Trophoblast cell (in vitro differentiated cells and primary cell): ENCODE measurements at regions not wholly inside any gene's neighbourhood (a gene's known extent, or its start where the extent isn't known, plus 50 kb on each side); places are given as distances from the start of the nearest gene placed in this dataset.

Experiments
- DNase-seq, 2 donors: peaks; one replicate each; pipeline ENCODE4 v3.0.0-alpha.2; 2016
- H2AFZ ChIP-seq: 2 replicates; pipeline ENCODE4 v1.6.1; 2013; ENCODE audit warnings: low read length, moderate library complexity, mild to moderate bottlenecking; ENCODE audit not compliant: insufficient read depth, poor library complexity
- H2AK5ac ChIP-seq: 2 replicates; pipeline ENCODE4 v1.6.1; 2013; ENCODE audit warnings: mild to moderate bottlenecking, low read length
- H2BK120ac ChIP-seq: 2 replicates; pipeline ENCODE4 v1.6.1; 2013; ENCODE audit warnings: low read length, mild to moderate bottlenecking, moderate library complexity; ENCODE audit not compliant: insufficient read depth, poor library complexity
- H2BK12ac ChIP-seq: 2 replicates; pipeline ENCODE4 v1.6.1; 2013; ENCODE audit warnings: mild to moderate bottlenecking, low read length, moderate library complexity
- H2BK5ac ChIP-seq: 2 replicates; pipeline ENCODE4 v1.6.1; 2013; ENCODE audit warnings: low read length, low read depth, moderate library complexity, mild to moderate bottlenecking; ENCODE audit not compliant: poor library complexity
- H3K14ac ChIP-seq: 2 replicates; pipeline ENCODE4 v1.6.1; 2013; ENCODE audit warnings: mild to moderate bottlenecking, low read length
- H3K18ac ChIP-seq: 2 replicates; pipeline ENCODE4 v1.6.1; 2013; ENCODE audit warnings: mild to moderate bottlenecking, low read length
- H3K23ac ChIP-seq: 2 replicates; pipeline ENCODE4 v1.6.1; 2013; ENCODE audit warnings: low read length
- H3K27ac ChIP-seq: 2 replicates; pipeline ENCODE4 v1.5.1; 2013; ENCODE audit warnings: low read depth, mild to moderate bottlenecking, inconsistent platforms, low read length, moderate library complexity
- H3K27me3 ChIP-seq: 2 replicates; pipeline ENCODE4 v1.6.1; 2013; ENCODE audit warnings: inconsistent platforms, mild to moderate bottlenecking, low read length, moderate library complexity; ENCODE audit not compliant: insufficient read depth
- H3K36me3 ChIP-seq, 2 experiments: 1 replicate in 1 of 2; 2 replicates in 1 of 2; pipeline ENCODE4 v1.6.1; 2013; ENCODE audit warnings: low read length in 2 of 2, mild to moderate bottlenecking in 2 of 2, moderate library complexity in 1 of 2; ENCODE audit not compliant: insufficient read depth in 2 of 2, control insufficient read depth in 1 of 2
- H3K4ac ChIP-seq: 2 replicates; pipeline ENCODE4 v1.6.1; 2013; ENCODE audit warnings: low read depth, mild to moderate bottlenecking, low read length, moderate library complexity
- H3K4me1 ChIP-seq, 2 experiments: 1 replicate in 1 of 2; 2 replicates in 1 of 2; pipeline ENCODE4 v1.6.1; 2013; ENCODE audit warnings: low read length in 2 of 2, mild to moderate bottlenecking in 2 of 2, moderate library complexity in 1 of 2; ENCODE audit not compliant: insufficient read depth in 2 of 2, control insufficient read depth in 1 of 2
- H3K4me2 ChIP-seq: 2 replicates; pipeline ENCODE4 v1.6.1; 2013; ENCODE audit warnings: inconsistent platforms, mild to moderate bottlenecking, low read length, moderate library complexity
- H3K4me3 ChIP-seq: 2 replicates; pipeline ENCODE4 v1.5.1; 2013; ENCODE audit warnings: mild to moderate bottlenecking, low read depth, low read length, inconsistent platforms
- H3K79me1 ChIP-seq: one replicate; pipeline ENCODE4 v1.6.1; 2013; ENCODE audit warnings: low read length
- H3K79me2 ChIP-seq: 2 replicates; pipeline ENCODE4 v1.6.1; 2013; ENCODE audit warnings: low read length, mild to moderate bottlenecking; ENCODE audit not compliant: control insufficient read depth, insufficient read depth, poor library complexity
- H3K9ac ChIP-seq: 2 replicates; pipeline ENCODE4 v1.6.1; 2013; ENCODE audit warnings: mild to moderate bottlenecking, low read length
- H3K9me3 ChIP-seq: 2 replicates; pipeline ENCODE4 v1.6.1; 2013; ENCODE audit warnings: low read depth, mild to moderate bottlenecking, control low read depth, inconsistent platforms, low read length; ENCODE audit not compliant: insufficient read depth
- H4K12ac ChIP-seq: 2 replicates; pipeline ENCODE4 v1.6.1; 2013; ENCODE audit warnings: low read depth, mild to moderate bottlenecking, low read length, moderate library complexity
- H4K8ac ChIP-seq: 2 replicates; pipeline ENCODE4 v1.6.1; 2013; ENCODE audit warnings: low read depth, mild to moderate bottlenecking, low read length, moderate library complexity
- H4K91ac ChIP-seq: one replicate; pipeline ENCODE4 v1.6.1; 2013; ENCODE audit warnings: low read depth, mild to moderate bottlenecking, low read length, moderate library complexity
- WGBS: extraction: QIAGEN DNeasy Blood & Tissue Kit; methylation state at CpG from one replicate; pipeline ENCODE4 v1.1.7; 2013; ENCODE audit warnings: missing lambda C conversion rate; ENCODE audit not compliant: insufficient read length, insufficient coverage; ENCODE audit errors: extremely low coverage; 5-methylcytosine and 5-hydroxymethylcytosine counted together

DNA sequence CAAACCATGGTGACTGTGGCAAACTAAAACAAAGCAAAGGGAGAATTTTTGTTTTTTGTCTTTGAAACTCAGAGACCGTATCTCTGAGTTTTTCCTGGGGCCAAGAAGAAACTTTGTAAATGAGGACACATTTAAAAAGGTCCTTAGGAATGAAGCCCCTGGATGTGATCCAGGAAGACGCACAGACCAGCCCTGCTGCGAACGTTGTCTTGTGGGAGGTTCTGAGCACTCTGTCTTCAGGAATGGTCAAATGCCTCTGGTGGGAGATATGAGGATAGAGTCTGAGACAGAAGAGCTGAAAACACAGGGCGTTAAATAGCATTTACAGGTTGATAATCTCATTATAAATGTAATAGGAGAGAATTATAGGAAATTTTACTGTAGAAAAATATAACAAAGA is 893.5 kb upstream of the KLHL29 start:
- WGBS, result no CpG with 5 or more reads among the region's 5 CpGs

DNA sequence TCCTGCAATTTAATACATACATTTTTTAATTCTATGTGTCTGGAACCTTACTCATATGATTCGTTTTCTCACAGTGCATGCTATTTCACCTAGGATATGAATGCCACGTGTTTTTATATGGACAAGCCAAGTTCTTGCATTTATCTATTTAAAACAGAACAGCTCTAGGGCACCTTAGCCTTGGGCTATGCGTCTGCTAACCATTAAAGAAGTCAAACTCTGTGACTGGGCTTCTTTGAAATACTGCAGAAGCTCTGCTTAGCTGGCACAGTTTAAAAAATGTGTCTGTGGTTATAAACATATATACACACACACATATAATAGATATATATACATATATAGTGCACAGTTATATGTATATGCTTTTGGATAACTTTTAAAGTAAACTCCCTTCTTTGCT is 890.8 kb upstream of the KLHL29 start:
- Histone ChIP-seq H3K27ac (no peak overlapping the region), H3K4ac (no peak overlapping the region), H2BK120ac (no peak overlapping the region), H2AFZ (no peak overlapping the region), H4K91ac (no peak overlapping the region), H3K14ac (no peak overlapping the region), H3K4me3 (no peak overlapping the region), H3K9ac (no peak overlapping the region), H3K9me3 (no peaks in the 10 kb centered on the region), H3K4me1 (no peaks in the 10 kb centered on the region), H4K8ac (no peak overlapping the region), H3K18ac (no peak overlapping the region), H3K36me3 (peaks cover 0 to 1% of the 10 kb centered on the region in 2 experiments), H2BK12ac (no peak overlapping the region), H3K27me3 (no peaks in the 10 kb centered on the region), H3K79me2 (no peaks in the 10 kb centered on the region), H3K4me2 (no peak overlapping the region), H2AK5ac (no peak overlapping the region), H2BK5ac (no peak overlapping the region), H4K12ac (no peak overlapping the region), H3K23ac (no peak overlapping the region), H3K79me1 (peaks cover 7% of the 10 kb centered on the region)
- DNase-seq, result no peak
- WGBS, result no CpG with 5 or more reads among the region's 3 CpGs

More for the DNA sequence above, 893.5 kb upstream of the KLHL29 start:
- Histone ChIP-seq H2AK5ac (no peak overlapping the region), H2AFZ (no peak overlapping the region), H3K4me1 (peaks cover 0 to 6% of the 10 kb centered on the region in 2 experiments), H3K36me3 (peaks cover 0 to 1% of the 10 kb centered on the region in 2 experiments), H3K27me3 (no peaks in the 10 kb centered on the region), H2BK5ac (no peak overlapping the region), H4K12ac (no peak overlapping the region), H3K79me2 (no peaks in the 10 kb centered on the region), H3K4ac (no peak overlapping the region), H3K79me1 (peaks cover 9% of the 10 kb centered on the region), H3K9me3 (no peaks in the 10 kb centered on the region), H4K8ac (no peak overlapping the region), H3K23ac (no peak overlapping the region), H3K14ac (no peak overlapping the region), H3K27ac (no peak overlapping the region), H2BK12ac (no peak overlapping the region), H3K4me2 (no peak overlapping the region), H2BK120ac (no peak overlapping the region), H3K9ac (no peak overlapping the region), H4K91ac (no peak overlapping the region), H3K4me3 (no peak overlapping the region), H3K18ac (no peak overlapping the region)
- DNase-seq, result no peak

DNA sequence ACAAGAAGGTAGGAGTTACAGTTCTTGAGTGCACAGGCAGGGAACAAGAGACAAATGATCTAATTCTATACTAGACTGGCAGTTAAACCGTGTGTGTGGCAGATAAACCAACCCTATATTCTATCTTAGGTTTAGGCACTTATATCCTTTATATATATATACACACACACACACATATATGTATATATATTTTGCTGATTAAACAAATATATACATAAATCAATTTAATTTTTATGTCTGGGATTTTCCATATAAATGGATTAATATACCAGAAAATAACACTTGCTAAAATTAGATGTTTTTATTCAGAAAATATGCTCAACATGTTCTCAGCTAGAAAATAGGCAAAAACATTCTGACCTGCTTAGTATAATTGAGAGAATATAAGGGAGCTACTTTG is 887.9 kb upstream of the KLHL29 start:
- Histone ChIP-seq H2BK120ac (no peak overlapping the region), H3K4ac (no peak overlapping the region), H2AFZ (no peak overlapping the region), H2AK5ac (no peak overlapping the region), H3K4me1 (no peaks in the 10 kb centered on the region), H3K79me1 (peaks cover 4% of the 10 kb centered on the region), H3K9ac (no peak overlapping the region), H3K23ac (no peak overlapping the region), H3K14ac (no peak overlapping the region), H4K12ac (no peak overlapping the region), H3K4me2 (no peak overlapping the region), H3K36me3 (no peaks in the 10 kb centered on the region), H2BK5ac (no peak overlapping the region), H3K9me3 (no peaks in the 10 kb centered on the region), H2BK12ac (no peak overlapping the region), H3K4me3 (no peak overlapping the region), H4K91ac (no peak overlapping the region), H3K18ac (no peak overlapping the region), H3K27ac (no peak overlapping the region), H3K79me2 (no peaks in the 10 kb centered on the region), H3K27me3 (no peaks in the 10 kb centered on the region), H4K8ac (no peak overlapping the region)
- WGBS, result no CpG with 5 or more reads among the region's 1 CpG
- DNase-seq, result no peak

DNA sequence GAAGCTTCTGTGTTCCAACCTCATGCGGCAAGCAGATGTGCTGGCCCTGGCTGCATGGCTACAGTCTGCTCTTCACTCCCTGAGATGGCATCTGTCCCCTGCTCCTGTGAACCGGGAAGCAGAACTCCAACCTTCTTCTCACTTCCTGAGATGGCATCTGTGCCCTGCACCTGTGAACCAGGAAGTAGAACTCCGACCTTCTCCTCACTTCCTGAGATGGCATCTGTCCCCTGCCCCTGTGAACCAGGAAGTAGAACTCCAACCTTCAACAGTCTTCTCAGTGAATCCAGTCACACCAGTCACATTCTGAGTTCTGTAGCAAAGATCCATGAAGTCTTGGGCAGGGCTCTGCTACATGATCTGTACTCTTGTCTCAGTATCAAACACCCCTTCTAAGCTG is 887.2 kb upstream of the KLHL29 start:
- Histone ChIP-seq H3K18ac (no peak overlapping the region), H4K91ac (no peak overlapping the region), H3K79me2 (no peaks in the 10 kb centered on the region), H3K23ac (no peak overlapping the region), H3K9ac (no peak overlapping the region), H3K4me1 (no peaks in the 10 kb centered on the region), H3K4me2 (no peak overlapping the region), H2AFZ (no peak overlapping the region), H3K14ac (no peak overlapping the region), H2AK5ac (no peak overlapping the region), H3K36me3 (no peaks in the 10 kb centered on the region), H2BK12ac (no peak overlapping the region), H4K8ac (no peak overlapping the region), H4K12ac (no peak overlapping the region), H3K27ac (no peak overlapping the region), H3K4ac (no peak overlapping the region), H3K4me3 (no peak overlapping the region), H3K9me3 (no peaks in the 10 kb centered on the region), H3K79me1 (peaks cover 3% of the 10 kb centered on the region), H2BK120ac (no peak overlapping the region), H2BK5ac (no peak overlapping the region), H3K27me3 (no peaks in the 10 kb centered on the region)
- WGBS, result no CpG with 5 or more reads among the region's 3 CpGs
- no peak for DNase-seq
